ENCODE measurements at regions not wholly inside any gene's neighbourhood (a gene's known extent, or its start where the extent isn't known, plus 50 kb on each side); places are given as distances from the start of the nearest gene placed in this dataset.

DNA sequence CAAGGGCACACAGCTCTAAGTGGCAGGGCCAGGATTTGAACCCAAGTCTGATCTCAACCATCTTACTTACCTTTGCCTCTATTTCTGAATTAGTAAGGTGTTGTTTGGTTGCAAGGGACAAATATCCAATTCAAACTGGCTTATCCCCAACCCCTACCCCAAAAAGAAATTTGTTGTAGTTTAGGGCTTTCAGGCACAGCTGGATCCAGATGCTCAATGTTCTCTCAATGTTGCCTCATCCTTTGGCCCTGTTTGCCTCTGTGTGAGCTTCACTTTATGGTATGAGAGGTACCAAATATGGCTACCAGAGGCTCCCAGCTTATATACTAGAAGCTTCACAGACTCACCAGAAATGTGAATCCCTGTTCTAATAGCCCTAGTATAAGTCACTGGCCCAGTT is 499.9 kb downstream of the SHQ1 start:
- H3K9me3 Mint-ChIP-seq = no peaks in the 10 kb centered on the region
- no peaks in the 10 kb centered on the region for H3K36me3 Mint-ChIP-seq
- no peak overlapping the region for H3K4me3 Mint-ChIP-seq
- no peak overlapping the region for H3K27ac Mint-ChIP-seq
- no peak for DNase-seq (ENCODE audit: low spot score in 2 of 2)
- ATAC-seq = no peak
- peaks cover 34% of the 10 kb centered on the region for H3K4me1 Mint-ChIP-seq

DNA sequence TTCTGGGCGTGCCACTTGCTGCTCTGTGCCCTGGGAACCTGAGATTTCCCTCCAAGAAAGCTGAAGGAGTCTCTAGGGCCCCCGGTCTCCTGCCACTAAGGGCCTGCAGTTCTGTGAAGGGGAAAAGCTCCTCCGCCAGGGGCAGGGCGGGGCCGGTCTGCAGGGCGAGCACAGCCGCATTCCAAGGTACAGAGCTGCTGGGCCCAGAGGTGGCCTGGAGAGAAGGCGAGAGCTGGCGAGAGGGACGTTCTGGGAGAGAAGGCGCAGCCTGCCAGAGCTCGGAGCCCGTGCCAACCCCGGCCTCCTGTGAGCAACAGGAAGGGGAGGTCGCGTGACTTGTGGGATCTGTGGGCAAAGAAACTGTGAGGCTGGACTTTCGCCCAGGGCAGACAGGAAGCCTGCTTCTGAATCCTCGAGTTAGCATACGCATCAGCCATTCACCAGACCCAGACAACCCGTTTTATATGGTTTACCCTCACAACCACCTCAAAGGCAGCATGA is 500.4 kb downstream of the SHQ1 start:
- H3K36me3 Mint-ChIP-seq = no peaks in the 10 kb centered on the region
- peaks cover 39% of the 10 kb centered on the region for H3K4me1 Mint-ChIP-seq
- DNase-seq (ENCODE audit: low spot score in 2 of 2) (no peak), ATAC-seq (peak; percentile 25)
- H3K9me3 Mint-ChIP-seq = no peaks in the 10 kb centered on the region
- no peak overlapping the region for H3K4me3 Mint-ChIP-seq
- no peak overlapping the region for H3K27ac Mint-ChIP-seq

DNA sequence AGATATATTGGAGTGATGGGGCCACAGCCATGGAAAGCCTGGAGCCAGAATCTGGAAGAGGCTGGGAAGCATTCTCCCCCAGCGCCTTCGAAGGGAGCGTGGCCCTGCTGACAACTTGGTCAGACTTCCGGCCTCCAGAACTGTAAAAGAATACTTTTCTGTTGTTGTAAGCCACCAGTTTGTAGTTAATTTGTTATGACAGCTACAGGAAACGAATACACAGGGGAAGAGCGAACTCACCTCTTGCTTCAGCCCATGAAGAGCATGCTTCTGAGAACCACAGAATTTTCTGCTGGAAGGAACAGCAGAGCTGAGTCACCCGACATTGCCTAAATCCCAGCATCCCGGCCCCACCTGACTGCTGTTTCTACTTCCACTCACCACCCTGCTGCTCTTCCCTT is 501.7 kb downstream of the SHQ1 start:
- Mint-ChIP-seq H3K27ac (no peak overlapping the region), H3K9me3 (no peaks in the 10 kb centered on the region), H3K36me3 (no peaks in the 10 kb centered on the region), H3K4me3 (no peak overlapping the region), H3K4me1 (peaks cover 45% of the 10 kb centered on the region)
- ATAC-seq (no peak), DNase-seq (ENCODE audit: low spot score in 2 of 2) (no peak)

DNA sequence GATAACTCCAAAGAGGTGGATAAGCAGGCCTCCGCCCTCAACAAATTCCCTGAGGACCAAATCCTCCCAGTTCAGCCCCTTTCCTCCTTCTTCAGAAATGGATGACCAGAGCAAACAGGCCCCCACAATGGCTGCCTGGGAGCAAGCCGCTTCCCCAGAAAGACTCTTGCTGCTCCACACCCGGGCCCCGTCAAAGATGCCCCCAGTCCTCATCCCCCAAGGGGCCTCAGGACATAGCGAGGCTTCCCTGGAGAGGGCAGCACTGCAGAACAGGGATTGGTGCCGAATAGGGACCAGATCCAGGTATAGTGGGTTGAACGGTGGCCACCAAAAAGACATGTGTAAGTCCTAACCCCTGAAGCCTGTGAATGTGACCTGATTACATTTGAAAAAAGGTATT is 502.3 kb downstream of the SHQ1 start:
- ATAC-seq = no peak
- H3K27ac Mint-ChIP-seq = no peak overlapping the region
- no peaks in the 10 kb centered on the region for H3K36me3 Mint-ChIP-seq
- peaks cover 45% of the 10 kb centered on the region for H3K4me1 Mint-ChIP-seq
- no peaks in the 10 kb centered on the region for H3K9me3 Mint-ChIP-seq
- H3K4me3 Mint-ChIP-seq = no peak overlapping the region
- DNase-seq (ENCODE audit: low spot score in 2 of 2) = no peak

DNA sequence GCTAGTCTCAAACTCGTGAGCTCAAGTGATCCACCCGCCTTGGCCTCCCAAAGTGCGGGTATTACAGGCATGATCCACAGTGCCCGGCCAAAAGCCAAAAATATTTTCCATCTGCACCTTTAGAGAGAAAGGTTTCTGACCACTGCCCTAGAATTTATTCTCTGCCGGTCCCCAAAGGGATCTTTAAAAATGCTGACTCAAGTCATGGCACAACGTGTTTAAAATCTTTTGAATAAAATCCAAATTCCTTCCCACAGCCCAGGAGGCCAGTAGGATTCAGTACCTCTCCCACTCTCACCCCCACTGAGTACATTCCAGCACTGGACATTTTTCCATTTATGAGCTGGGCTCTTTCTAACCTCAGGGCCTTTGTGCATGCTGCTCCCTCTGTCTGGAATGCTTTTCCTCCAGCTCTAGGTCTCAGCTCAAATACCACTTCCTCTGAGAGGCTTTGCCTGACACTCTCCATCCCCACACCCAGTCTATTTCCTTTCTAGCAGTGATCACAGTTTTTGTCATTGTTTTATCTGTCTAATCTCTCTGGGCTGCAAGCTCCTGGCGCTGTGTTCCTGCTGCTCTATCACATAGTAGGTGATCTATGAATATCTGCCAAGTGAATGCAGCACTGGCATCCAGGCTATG is 502.9 kb downstream of the SHQ1 start:
- H3K27ac Mint-ChIP-seq = no peak overlapping the region

DNA sequence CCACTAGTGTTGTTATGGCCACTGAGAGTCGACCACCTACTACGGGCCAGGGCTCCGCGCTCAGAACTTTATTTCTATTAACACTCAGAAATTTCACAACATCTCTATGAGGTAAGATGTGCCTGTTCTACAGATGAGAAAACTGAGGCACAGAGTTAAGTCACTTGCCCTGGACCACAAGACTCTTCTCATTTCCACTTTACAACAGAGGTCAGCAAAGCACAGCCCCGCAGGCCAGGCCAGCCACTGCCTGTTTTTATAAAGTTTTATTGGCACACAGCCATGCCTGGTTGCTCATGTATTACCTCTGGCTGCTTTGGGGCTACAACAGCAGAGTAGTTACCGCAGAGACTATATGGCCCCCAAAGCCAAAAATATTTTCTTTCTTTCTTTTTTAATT is 503.6 kb downstream of the SHQ1 start:
- H3K4me3 Mint-ChIP-seq = no peak overlapping the region
- H3K9me3 Mint-ChIP-seq = no peaks in the 10 kb centered on the region
- peaks cover 45% of the 10 kb centered on the region for H3K4me1 Mint-ChIP-seq
- H3K27ac Mint-ChIP-seq = no peak overlapping the region
- H3K36me3 Mint-ChIP-seq = no peaks in the 10 kb centered on the region
- DNase-seq (ENCODE audit: low spot score in 2 of 2) = no peak
- no peak for ATAC-seq

More for the DNA sequence above, 502.9 kb downstream of the SHQ1 start:
- DNase-seq (ENCODE audit: low spot score in 2 of 2) = no peak
- no peak overlapping the region for H3K4me3 Mint-ChIP-seq
- no peak for ATAC-seq
- H3K9me3 Mint-ChIP-seq = no peaks in the 10 kb centered on the region
- no peaks in the 10 kb centered on the region for H3K36me3 Mint-ChIP-seq
- H3K4me1 Mint-ChIP-seq = peaks cover 45% of the 10 kb centered on the region

DNA sequence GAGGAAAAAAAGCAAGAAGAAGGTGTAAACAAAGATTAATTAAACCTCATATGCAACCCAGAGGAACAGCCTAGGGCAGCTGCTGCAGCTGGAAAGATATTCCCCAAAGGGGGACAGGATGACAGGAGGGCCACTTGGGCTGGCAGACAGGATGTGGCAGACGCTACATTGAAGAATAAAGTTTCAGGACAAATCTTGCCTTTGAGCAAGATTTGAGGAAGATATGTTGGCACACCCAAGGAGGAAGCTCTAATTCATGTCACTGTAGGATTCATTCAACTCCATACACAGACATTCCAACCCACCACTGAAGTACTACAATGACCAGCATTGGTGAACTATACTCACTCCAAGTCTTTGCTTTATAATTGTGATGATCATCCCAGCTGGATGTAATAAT is 504.0 kb downstream of the SHQ1 start:
- DNase-seq (ENCODE audit: low spot score in 2 of 2) (no peak), ATAC-seq (no peak)
- Mint-ChIP-seq H3K4me1 (peaks cover 45% of the 10 kb centered on the region), H3K27ac (peak overlapping the region; percentile 9), H3K36me3 (no peaks in the 10 kb centered on the region), H3K9me3 (no peaks in the 10 kb centered on the region), H3K4me3 (no peak overlapping the region)

DNA sequence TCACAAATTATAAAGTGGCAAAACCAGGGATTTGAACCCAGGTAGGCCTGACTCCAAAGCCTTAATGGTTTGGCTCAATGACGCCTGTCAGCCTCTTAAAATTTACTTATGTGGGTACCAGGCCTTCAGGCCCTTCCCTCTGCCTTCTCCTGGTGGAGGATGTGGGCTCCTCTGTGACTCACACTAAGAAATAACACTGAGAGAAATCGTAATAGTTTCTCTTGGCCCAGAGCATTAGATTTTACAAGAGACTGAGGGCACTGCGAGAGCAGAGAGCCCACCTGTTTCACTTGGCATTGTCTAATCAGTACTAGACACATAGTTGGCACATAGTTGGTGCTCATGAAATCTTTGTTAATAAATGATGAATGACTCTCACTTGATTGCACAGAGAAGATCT is 505.2 kb downstream of the SHQ1 start:
- Mint-ChIP-seq H3K4me1 (peaks cover 45% of the 10 kb centered on the region), H3K27ac (peak overlapping the region; percentile 68), H3K9me3 (no peaks in the 10 kb centered on the region), H3K4me3 (no peak overlapping the region), H3K36me3 (no peaks in the 10 kb centered on the region)
- ATAC-seq = peak; percentile 16
- DNase-seq (ENCODE audit: low spot score in 2 of 2) = peak in 1 of 2 donors; percentile 58

DNA sequence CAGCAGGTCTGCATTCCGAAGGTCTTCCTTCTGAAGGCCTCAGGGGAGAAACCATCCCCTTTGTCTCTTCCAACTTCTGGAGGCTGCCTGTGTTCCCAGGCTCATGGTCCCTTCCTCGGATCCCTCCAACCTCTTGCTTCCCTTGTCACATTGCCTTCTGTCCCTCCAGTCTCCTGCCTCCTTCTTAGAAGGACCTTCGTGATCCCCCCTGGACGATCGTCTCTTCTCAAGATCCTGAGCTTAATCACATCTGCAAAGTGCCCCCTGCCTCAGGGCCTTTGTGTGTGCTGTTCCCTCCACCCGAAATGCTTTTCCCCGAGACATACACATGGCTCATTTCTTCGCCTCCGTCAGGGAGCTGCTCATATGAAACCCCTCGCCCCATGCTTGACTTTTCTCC is 505.8 kb downstream of the SHQ1 start:
- Mint-ChIP-seq H3K27ac (peak overlapping the region; percentile 68), H3K36me3 (no peaks in the 10 kb centered on the region), H3K4me1 (peaks cover 45% of the 10 kb centered on the region), H3K9me3 (no peaks in the 10 kb centered on the region), H3K4me3 (no peak overlapping the region)
- ATAC-seq (no peak), DNase-seq (ENCODE audit: low spot score in 2 of 2) (no peak)

DNA sequence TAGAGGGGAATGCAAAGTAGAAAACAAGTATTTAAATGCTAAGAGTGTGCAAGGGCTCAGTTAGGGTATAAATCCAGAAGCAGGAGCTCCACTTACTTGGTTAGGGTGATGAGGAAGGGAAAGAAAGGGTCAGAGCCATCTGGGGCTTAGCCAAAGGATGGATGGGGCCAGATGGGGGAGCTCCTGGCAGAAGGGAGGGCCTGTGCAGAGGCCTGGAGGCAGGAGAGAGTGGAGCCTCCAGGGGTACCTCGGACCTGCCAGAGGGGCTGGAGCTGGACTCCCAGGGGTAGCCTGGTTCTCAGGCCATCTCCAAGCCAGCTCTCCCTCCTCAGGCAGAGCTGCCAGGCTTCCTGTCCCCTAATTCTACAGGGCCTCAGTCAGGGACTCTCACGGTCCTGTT is 506.3 kb downstream of the SHQ1 start:
- Mint-ChIP-seq H3K27ac (no peak overlapping the region), H3K4me3 (no peak overlapping the region), H3K9me3 (no peaks in the 10 kb centered on the region), H3K4me1 (peaks cover 45% of the 10 kb centered on the region), H3K36me3 (no peaks in the 10 kb centered on the region)
- ATAC-seq = no peak
- DNase-seq (ENCODE audit: low spot score in 2 of 2) = no peak

DNA sequence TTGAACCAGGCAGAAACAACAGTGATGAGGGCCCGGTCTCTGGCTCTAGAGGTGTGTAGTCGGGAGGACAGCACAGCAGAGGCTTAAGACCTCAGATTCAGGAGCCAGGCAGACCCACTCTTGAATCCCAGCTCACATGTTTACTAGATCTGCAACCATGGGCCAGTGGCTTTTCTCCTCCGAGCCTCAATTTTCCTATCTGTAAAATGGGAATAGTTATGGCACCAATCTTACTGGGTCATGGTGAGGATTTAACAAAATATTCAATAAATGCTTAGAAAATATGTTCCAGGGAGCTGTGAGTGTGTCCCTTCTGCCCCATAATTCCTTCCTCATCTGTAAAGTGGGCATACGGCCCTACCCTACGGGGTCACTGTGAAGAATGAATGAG is 506.9 kb downstream of the SHQ1 start:
- peak overlapping the region; percentile 10 for H3K27ac Mint-ChIP-seq

DNA sequence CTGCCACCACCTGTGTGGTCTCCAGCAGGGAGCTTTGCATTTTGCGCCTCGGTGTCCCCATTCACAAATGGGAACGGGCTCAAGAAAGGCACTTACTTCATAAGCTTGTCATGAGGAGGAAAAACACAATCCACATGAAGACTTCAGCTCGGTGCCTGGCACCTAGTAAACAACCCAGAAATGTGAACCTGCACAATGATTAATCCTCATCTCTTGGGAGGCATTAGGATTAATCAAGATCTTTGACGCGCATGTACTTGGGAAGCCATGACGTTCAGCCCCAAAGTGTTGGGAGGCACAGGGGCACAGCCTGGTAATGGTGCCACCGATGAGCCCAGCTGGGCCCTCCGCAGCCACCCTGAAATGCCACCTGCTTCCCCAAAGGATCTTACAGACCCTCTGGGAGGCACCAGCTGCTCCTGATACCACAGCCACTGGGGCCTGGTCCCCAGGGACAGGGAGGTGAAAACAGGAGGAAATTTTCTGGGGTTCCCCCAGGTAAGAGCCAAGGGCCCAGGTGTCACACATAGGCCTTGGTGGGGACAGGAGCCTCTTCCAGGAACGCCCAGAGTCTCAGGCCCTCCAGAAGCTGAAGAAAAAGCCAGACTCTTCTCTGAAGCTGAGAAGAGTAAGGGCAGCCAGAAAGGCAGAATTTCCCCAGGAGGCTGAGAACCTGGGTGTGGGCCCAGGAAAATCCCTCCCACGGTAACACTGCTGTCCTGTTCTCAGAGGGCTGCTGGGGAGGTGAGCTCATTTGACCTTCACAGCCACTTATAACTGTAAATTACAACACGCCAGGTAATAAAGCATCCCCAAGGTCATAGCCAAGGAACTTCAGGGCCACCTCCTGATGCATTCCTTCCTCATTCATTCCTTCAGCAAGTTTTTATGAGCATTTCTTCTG is 507.5 kb downstream of the SHQ1 start:
- no peaks in the 10 kb centered on the region for H3K9me3 Mint-ChIP-seq
- peaks cover 5% of the 10 kb centered on the region for H3K36me3 Mint-ChIP-seq
- H3K27ac Mint-ChIP-seq = peak overlapping the region; percentile 10
- H3K4me3 Mint-ChIP-seq = no peak overlapping the region
- ATAC-seq (no peak), DNase-seq (ENCODE audit: low spot score in 2 of 2) (no peak)
- peaks cover 34% of the 10 kb centered on the region for H3K4me1 Mint-ChIP-seq

More for the DNA sequence above, 506.9 kb downstream of the SHQ1 start:
- no peaks in the 10 kb centered on the region for H3K9me3 Mint-ChIP-seq
- H3K4me1 Mint-ChIP-seq = peaks cover 40% of the 10 kb centered on the region
- H3K36me3 Mint-ChIP-seq = peaks cover 2% of the 10 kb centered on the region
- H3K4me3 Mint-ChIP-seq = no peak overlapping the region
- DNase-seq (ENCODE audit: low spot score in 2 of 2) = no peak
- ATAC-seq = no peak

DNA sequence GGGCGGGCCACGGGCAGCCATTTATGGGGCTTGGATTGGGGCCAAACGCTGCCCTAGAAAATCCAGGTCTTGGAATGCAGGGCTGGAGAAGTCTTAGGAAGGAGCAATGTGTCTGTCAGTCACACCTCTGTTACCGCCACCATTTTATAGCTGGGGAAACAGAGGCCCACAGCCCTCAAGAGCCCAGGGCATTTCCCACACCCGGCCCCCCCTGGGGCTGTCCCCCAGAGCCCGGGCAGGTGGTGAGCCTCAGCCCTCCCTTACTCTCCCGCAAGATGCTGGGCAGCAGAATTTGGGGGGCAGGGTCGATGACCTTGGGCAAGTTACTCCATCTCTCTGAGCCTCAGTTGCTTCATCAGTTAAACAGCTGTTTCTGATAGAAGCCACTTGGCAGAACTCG is 508.2 kb downstream of the SHQ1 start:
- ATAC-seq = no peak

DNA sequence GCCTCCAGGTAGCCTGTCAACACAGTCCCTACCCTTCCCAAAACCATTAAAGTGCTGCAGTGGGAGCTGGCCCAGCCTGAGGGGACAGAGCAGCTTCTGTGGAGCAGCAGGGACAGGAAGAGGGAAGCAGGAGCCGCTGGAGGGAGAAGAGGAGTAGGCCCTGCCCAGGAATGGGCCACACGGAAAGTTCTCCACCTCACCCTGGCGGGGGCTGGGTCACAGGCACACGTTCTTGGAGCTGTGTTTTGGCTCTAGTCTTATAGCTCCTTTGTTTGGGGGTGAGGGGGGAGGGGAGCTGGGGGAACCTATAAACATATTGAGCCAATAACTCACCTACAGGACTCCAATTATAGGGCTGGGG is 508.6 kb downstream of the SHQ1 start:
- DNase-seq (ENCODE audit: low spot score in 2 of 2) = no peak
- Mint-ChIP-seq H3K36me3 (peaks cover 5% of the 10 kb centered on the region), H3K4me1 (peaks cover 23% of the 10 kb centered on the region), H3K27ac (no peak overlapping the region), H3K4me3 (no peak overlapping the region), H3K9me3 (no peaks in the 10 kb centered on the region)
- no peak for ATAC-seq

More for the DNA sequence above, 508.2 kb downstream of the SHQ1 start:
- H3K27ac Mint-ChIP-seq = no peak overlapping the region
- DNase-seq (ENCODE audit: low spot score in 2 of 2) = no peak
- no peaks in the 10 kb centered on the region for H3K9me3 Mint-ChIP-seq
- H3K4me1 Mint-ChIP-seq = peaks cover 27% of the 10 kb centered on the region
- peaks cover 5% of the 10 kb centered on the region for H3K36me3 Mint-ChIP-seq
- H3K4me3 Mint-ChIP-seq = no peak overlapping the region

DNA sequence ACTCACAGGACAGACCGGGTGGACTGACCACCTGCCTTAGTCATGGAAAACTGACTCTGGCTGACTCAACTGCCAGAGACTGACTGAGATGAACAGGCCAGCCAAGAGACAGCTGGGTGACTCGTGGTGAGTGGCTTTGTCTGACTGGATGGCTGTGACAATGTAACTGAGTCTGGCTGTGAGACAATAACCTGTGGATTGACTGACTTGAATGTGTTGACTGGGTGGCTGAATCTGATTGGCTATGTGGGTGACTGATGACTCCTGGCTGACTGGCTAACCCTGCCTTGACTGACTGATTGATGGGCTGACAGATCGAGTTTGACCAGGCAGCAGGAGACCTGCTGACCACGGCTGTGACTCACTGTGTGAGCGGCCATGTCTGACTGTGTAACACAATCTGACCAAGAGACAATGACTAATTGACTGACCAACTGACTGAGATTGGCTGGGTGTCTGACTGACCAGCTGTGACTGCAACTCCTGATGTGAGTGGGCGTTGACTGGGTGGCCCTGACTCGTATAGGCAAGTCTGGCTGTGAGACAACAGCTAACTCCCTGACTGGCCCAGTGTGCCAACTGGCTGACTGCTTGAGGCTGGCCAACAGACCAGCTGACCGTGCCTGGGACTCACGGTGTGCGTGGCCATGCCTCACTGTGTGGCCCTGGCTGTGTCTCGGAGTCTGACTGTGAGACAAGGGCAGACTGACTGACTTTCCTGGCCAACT is 509.1 kb downstream of the SHQ1 start:
- Mint-ChIP-seq H3K36me3 (peaks cover 5% of the 10 kb centered on the region), H3K9me3 (no peaks in the 10 kb centered on the region), H3K4me3 (no peak overlapping the region), H3K4me1 (peaks cover 18% of the 10 kb centered on the region), H3K27ac (no peak overlapping the region)
- ATAC-seq (peak; percentile 88), DNase-seq (ENCODE audit: low spot score in 2 of 2) (peak in 1 of 2 donors; percentile 32)
